Osteocyte (in vitro differentiated cells): ENCODE measurements at regions not wholly inside any gene's neighbourhood (a gene's known extent, or its start where the extent isn't known, plus 50 kb on each side); places are given as distances from the start of the nearest gene placed in this dataset.

ENCODE experiments used
- DNase-seq: peaks from one replicate; pipeline ENCODE4 v3.0.0; 2021; ENCODE audit warnings: mixed read lengths; ENCODE audit not compliant: unreplicated experiment; ENCODE audit errors: extremely low spot score
- H3K27ac Mint-ChIP-seq: one replicate; pipeline ENCODE4 v1.8.0; 2021; ENCODE audit warnings: mild to moderate bottlenecking, mixed read lengths; ENCODE audit not compliant: unreplicated experiment
- H3K27me3 Mint-ChIP-seq: one replicate; pipeline ENCODE4 v1.8.0; 2021; ENCODE audit warnings: mixed read lengths; ENCODE audit not compliant: unreplicated experiment
- H3K36me3 Mint-ChIP-seq: one replicate; pipeline ENCODE4 v1.8.0; 2021; ENCODE audit warnings: mixed read lengths; ENCODE audit not compliant: unreplicated experiment
- H3K4me1 Mint-ChIP-seq: one replicate; pipeline ENCODE4 v1.8.0; 2021; ENCODE audit warnings: mixed read lengths; ENCODE audit not compliant: unreplicated experiment
- H3K4me3 Mint-ChIP-seq: one replicate; pipeline ENCODE4 v1.8.0; 2021; ENCODE audit warnings: mild to moderate bottlenecking, moderate library complexity, mixed read lengths; ENCODE audit not compliant: unreplicated experiment
- H3K9me3 Mint-ChIP-seq: one replicate; pipeline ENCODE4 v1.8.0; 2021; ENCODE audit warnings: mixed read lengths; ENCODE audit not compliant: unreplicated experiment
- CTCF ChIP-seq: fragments of 200-600 bp; sonication (generic); IDR thresholded peaks from 2 replicates; pipeline ENCODE4 v1.5.0; 2021; ENCODE audit warnings: antibody characterized with exemption, mild to moderate bottlenecking, moderate library complexity

GRCh38 chr4:11908712-11909111 is 480.0 kb upstream of the HS3ST1 start:
- no peak for TF ChIP-seq CTCF
- Mint-ChIP-seq H3K9me3 (peaks cover 17% of the 10 kb centered on the region), H3K27me3 (no peaks in the 10 kb centered on the region), H3K4me3 (no peak overlapping the region), H3K36me3 (no peaks in the 10 kb centered on the region), H3K27ac (no peak overlapping the region), H3K4me1 (no peaks in the 10 kb centered on the region)
- DNase-seq = no peak

- DNase-seq = no peak
- no peak for TF ChIP-seq CTCF
- Mint-ChIP-seq H3K4me1 (no peaks in the 10 kb centered on the region), H3K27me3 (no peaks in the 10 kb centered on the region), H3K4me3 (no peak overlapping the region), H3K27ac (no peak overlapping the region), H3K9me3 (peaks cover 16% of the 10 kb centered on the region), H3K36me3 (no peaks in the 10 kb centered on the region)
Measured at GRCh38 chr4:11908205-11908604, 479.5 kb upstream of the HS3ST1 start.

- Mint-ChIP-seq H3K9me3 (peaks cover 23% of the 10 kb centered on the region), H3K4me1 (no peaks in the 10 kb centered on the region), H3K4me3 (no peak overlapping the region), H3K27ac (no peak overlapping the region), H3K36me3 (no peaks in the 10 kb centered on the region), H3K27me3 (no peaks in the 10 kb centered on the region)
- DNase-seq = no peak
- TF ChIP-seq CTCF = no peak
Measured at GRCh38 chr4:11904846-11905739, 476.4 kb upstream of the HS3ST1 start.

- H3K27me3 Mint-ChIP-seq = no peaks in the 10 kb centered on the region
- H3K36me3 Mint-ChIP-seq = no peaks in the 10 kb centered on the region
- H3K9me3 Mint-ChIP-seq = peaks cover 23% of the 10 kb centered on the region
- H3K4me1 Mint-ChIP-seq = no peaks in the 10 kb centered on the region
- no peak overlapping the region for H3K4me3 Mint-ChIP-seq
- TF ChIP-seq CTCF = no peak
- no peak overlapping the region for H3K27ac Mint-ChIP-seq
- DNase-seq = no peak
Measured at GRCh38 chr4:11904117-11904535, 475.4 kb upstream of the HS3ST1 start.

GRCh38 chr4:11901089-11901488 is 472.4 kb upstream of the HS3ST1 start:
- Mint-ChIP-seq H3K4me3 (no peak overlapping the region), H3K9me3 (peaks cover 27% of the 10 kb centered on the region), H3K27me3 (no peaks in the 10 kb centered on the region), H3K4me1 (no peaks in the 10 kb centered on the region), H3K36me3 (no peaks in the 10 kb centered on the region), H3K27ac (no peak overlapping the region)
- no peak for DNase-seq
- TF ChIP-seq CTCF = no peak
